ENCODE measurements at regions not wholly inside any gene's neighbourhood (a gene's known extent, or its start where the extent isn't known, plus 50 kb on each side); places are given as distances from the start of the nearest gene placed in this dataset.
"Not testable (repeated sequence)": the region's sequence is repeated elsewhere in the genome, so short reads cannot be mapped to it uniquely, and the experiment has no call there.

DNA sequence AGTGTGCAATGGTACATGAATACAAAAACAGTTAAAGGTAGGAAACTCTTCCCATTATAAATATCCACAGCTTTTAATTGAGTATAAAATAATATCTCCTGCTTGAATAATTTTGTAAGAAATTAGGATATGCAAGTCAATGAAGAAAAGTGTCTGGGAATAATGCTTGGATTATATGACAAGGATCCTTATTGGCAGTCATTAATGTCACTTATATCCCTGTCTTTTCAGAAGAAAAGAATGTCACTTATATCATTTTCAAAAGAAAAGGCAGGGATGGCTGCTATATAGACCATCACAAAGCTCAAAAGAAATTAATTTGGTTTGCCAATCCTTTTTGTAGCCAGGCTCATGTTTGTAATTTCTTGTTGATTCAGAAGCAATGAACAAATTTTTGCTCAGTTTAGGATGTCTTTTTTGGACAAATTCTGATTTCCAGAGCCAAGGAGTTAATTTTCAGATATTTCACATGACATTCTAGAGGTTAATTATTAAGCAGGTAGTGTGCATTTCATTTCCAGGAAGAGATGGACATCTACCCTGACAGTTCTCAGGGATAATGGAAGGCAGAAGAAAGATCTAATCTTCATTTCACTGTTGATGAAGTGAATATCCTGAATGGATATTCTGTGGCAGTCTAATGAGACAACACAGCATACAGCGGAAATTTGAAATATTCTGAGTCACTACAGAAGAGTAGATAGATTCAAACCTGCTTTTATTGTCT lies 299.8 kb downstream of the RPS29 start:
- TF ChIP-seq, protein P1, sequence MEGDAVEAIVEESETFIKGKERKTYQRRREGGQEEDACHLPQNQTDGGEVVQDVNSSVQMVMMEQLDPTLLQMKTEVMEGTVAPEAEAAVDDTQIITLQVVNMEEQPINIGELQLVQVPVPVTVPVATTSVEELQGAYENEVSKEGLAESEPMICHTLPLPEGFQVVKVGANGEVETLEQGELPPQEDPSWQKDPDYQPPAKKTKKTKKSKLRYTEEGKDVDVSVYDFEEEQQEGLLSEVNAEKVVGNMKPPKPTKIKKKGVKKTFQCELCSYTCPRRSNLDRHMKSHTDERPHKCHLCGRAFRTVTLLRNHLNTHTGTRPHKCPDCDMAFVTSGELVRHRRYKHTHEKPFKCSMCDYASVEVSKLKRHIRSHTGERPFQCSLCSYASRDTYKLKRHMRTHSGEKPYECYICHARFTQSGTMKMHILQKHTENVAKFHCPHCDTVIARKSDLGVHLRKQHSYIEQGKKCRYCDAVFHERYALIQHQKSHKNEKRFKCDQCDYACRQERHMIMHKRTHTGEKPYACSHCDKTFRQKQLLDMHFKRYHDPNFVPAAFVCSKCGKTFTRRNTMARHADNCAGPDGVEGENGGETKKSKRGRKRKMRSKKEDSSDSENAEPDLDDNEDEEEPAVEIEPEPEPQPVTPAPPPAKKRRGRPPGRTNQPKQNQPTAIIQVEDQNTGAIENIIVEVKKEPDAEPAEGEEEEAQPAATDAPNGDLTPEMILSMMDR (IDR thresholded peaks at IDR 0.05; ENCODE audit: low read depth, low read length, missing control alignments), result no peak

DNA sequence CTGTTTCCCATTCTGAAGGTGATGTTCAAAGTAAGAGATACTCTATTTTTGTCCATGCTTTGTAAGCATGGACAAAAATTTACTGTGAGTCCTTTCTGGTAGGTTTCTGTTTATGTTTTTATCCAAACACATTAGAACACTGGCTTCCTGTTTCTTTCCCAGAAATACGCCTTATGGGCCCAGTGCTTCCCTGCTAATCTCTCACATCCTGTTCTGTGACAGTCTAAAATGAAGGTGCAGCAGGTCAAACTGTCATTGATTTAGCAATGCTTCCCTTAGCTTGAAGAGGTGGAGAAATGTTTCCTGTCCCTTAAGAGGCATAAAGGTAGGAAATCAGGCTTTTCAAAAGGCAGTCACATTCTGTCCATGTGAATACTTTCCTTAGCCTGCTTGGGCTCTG lies 305.6 kb downstream of the RPS29 start:
- TF ChIP-seq, protein P1 (IDR thresholded peaks at IDR 0.05; ENCODE audit: low read depth, low read length, missing control alignments), result no peak
- DNase-seq (ENCODE audit: low read depth), result no peak
- H3K4me3 ChIP-seq (ENCODE audit: low read depth, low read length), result no peak overlapping the region

More for the DNA sequence above, 299.8 kb downstream of the RPS29 start:
- DNase-seq (ENCODE audit: low read depth), result no peak
- no peak overlapping the region for H3K4me3 ChIP-seq (ENCODE audit: low read depth, low read length)

DNA sequence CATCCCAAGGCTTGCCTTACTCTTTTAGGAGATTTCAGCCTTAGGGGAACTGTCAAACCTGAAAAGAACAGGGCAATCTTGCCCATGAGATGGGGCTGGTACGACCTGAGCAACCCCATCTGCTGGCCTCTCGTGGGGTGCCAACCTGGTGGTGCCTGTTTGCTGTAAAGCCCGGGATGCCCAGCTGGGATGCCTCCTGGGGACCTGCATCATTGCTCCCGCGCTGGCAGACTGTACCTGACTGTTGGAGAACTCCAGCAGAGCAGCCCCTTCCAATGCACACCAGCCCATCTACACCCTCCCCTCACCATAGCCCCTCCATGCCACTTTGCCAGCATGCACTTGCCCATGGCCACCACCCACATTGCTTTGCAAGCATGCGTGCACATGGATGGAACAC lies 335.7 kb downstream of the RPS29 start:
- TF ChIP-seq, protein P1 (IDR thresholded peaks at IDR 0.05; ENCODE audit: low read depth, low read length, missing control alignments), result no peak
- H3K4me3 ChIP-seq (ENCODE audit: low read depth, low read length), result no peak overlapping the region
- DNase-seq (ENCODE audit: low read depth), result no peak

DNA sequence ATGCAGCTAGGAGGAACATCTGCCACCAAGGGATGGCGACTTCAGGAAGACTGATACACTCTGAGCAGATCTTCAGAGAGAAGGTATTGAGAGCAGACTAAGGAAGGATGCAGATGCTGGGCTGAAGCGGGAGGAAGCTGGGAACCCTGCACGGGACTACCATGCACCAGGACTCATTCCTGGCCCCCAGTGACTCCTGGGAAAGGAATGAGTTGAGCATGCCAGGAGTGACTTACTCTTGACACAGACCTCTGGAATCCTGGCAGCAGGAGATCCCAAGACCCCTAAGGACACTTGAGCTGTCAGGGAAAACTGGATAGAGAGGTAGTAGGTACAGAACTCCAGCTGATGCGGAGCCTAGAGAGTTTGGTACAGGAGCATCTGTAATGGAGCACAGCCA lies 336.1 kb downstream of the RPS29 start:
- TF ChIP-seq, protein P1 (IDR thresholded peaks at IDR 0.05; ENCODE audit: low read depth, low read length, missing control alignments), result no peak
- DNase-seq (ENCODE audit: low read depth), result no peak
- no peak overlapping the region for H3K4me3 ChIP-seq (ENCODE audit: low read depth, low read length)

DNA sequence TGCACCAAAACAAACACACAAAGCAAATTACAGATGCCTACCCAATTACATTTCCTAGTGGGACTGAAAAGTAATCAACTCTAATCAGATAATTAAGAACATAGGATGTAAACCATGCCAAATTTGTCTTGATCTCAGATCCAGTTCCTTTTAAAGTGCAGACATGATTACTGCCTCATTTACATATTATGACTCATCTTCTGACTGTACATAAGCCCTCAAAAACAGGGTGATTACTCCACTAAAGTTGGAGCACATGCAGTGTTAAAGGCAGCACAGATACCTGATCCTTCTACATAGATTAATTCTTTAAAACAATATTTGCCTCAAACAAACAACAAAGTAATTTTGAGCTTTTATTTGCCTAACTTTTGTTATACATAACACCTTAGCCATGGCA lies 337.2 kb downstream of the RPS29 start:
- no peak for DNase-seq (ENCODE audit: low read depth)

DNA sequence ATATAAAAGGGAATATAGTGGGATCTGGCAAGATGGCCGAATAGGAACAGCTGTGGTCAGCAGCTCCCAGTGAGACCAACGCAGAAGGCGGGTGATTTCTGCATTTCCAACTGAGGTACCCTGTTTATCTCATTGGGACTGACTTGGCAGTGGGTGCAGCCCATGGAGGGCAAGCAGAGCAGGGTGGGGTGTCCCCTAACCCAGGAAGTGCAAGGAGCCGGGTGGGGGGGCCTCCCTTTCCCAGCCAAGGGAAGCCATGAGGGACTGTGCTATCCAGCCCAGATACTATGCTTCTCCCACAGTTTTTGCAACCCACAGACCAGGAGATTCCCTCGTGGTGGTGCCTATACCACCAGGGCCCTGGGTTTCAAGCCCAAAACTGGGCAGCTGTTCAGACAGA lies 342.4 kb downstream of the RPS29 start:
- H3K4me3 ChIP-seq (ENCODE audit: low read depth, low read length); DNase-seq (ENCODE audit: low read depth): not testable (repeated sequence)

More for the DNA sequence above, 337.2 kb downstream of the RPS29 start:
- TF ChIP-seq, protein P1 (IDR thresholded peaks at IDR 0.05; ENCODE audit: low read depth, low read length, missing control alignments), result no peak
- H3K4me3 ChIP-seq (ENCODE audit: low read depth, low read length), result no peak overlapping the region

DNA sequence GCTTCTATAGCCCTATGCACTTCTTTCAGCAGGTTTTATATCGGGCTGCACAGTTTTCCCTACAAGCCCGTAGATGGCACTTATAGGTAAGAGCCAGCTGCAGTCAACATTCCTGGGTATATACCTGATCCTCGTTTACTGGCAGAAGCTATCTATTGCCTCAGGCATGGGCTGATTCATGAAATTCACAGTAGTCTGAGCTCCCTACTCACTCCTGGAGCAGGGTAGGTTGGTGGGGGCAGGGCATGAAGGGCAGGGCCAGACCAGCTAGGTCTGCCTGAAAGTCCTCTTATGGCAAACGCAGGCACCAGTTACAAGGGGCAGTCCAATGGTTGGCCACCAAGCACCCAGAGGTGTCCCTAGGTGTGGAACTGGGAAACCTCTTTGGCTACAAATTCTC lies 345.8 kb downstream of the RPS29 start:
- TF ChIP-seq, protein P1 (IDR thresholded peaks at IDR 0.05; ENCODE audit: low read depth, low read length, missing control alignments), result no peak
- no peak for DNase-seq (ENCODE audit: low read depth)
- H3K4me3 ChIP-seq (ENCODE audit: low read depth, low read length), result no peak overlapping the region

All from GM12864 (cell line).